ENCODE measurements at regions not wholly inside any gene's neighbourhood (a gene's known extent, or its start where the extent isn't known, plus 50 kb on each side); places are given as distances from the start of the nearest gene placed in this dataset.

DNA sequence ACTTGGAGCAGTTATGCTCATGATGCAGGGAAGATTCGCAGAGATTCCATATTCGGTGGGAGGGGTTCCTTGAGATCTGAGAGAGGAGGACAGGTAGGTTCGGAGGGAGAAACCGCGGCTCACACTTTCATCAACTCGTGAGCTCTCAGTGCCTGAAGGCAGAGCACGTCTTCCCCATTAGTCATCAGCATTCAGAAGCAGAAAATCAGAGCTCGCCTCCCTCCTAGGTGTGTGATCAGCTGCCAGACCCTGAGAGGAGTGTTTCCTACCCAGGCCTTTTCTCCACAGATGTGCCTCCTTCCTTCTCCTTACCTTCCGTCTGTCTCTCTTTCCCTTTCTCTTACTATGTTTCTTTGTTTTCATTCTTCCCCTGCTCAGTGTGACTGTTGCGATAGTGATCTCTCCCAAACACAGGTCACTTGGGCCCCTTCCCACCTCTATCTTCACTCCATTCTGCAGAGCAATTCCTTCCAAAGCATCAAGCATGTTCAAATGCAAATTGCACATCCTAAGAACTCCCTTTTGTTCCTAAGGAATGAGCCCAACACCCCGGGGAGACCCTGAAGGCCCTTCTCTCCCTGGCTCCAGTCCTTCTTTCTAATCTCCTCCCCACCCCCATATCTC lies 389.5 kb downstream of the UQCRFS1 start:
- H3K4me3 ChIP-seq (replicated peaks; ENCODE audit: insufficient read depth, low read length): no peak overlapping the region
- DNase-seq (ENCODE audit: low read depth in 1 of 2, low spot score in 1 of 2): no peak
- H3K27me3 ChIP-seq (ENCODE audit: insufficient read depth, poor library complexity, severe bottlenecking): no peaks in the 10 kb centered on the region
- TF ChIP-seq GABPA (IDR thresholded peaks at IDR 0.05; ENCODE audit: low read depth) (no peak), SPI1 (IDR thresholded peaks at IDR 0.05; ENCODE audit: borderline replicate concordance, low read depth) (no peak), POLR2AphosphoS5 (IDR thresholded peaks at IDR 0.05; ENCODE audit: low read depth) (no peak)
- TF ChIP-seq, protein P1, sequence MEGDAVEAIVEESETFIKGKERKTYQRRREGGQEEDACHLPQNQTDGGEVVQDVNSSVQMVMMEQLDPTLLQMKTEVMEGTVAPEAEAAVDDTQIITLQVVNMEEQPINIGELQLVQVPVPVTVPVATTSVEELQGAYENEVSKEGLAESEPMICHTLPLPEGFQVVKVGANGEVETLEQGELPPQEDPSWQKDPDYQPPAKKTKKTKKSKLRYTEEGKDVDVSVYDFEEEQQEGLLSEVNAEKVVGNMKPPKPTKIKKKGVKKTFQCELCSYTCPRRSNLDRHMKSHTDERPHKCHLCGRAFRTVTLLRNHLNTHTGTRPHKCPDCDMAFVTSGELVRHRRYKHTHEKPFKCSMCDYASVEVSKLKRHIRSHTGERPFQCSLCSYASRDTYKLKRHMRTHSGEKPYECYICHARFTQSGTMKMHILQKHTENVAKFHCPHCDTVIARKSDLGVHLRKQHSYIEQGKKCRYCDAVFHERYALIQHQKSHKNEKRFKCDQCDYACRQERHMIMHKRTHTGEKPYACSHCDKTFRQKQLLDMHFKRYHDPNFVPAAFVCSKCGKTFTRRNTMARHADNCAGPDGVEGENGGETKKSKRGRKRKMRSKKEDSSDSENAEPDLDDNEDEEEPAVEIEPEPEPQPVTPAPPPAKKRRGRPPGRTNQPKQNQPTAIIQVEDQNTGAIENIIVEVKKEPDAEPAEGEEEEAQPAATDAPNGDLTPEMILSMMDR (IDR thresholded peaks at IDR 0.05; ENCODE audit: insufficient read depth, low read length): no peak
- H3K27ac ChIP-seq (replicated peaks): no peak overlapping the region

DNA sequence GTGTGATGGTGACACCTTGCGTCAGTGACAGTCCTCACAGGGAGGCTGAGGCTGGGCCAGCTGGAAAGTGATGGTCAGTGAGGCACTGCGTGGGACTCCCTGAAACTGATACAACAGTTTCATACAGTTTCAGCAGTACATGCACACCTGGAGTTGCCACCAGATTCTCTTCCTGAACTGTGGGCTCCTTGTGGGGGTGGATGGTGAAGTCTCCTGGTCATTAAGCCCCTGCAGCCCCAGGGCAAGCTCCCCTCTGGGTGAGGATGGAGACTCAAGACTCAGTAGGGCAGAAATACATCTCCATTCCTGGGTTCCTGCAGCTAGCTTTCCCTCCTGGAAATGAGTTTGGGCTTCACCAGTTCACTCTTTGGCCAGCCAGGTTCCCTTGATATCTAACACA lies 392.7 kb downstream of the UQCRFS1 start:
- Histone ChIP-seq H3K4me3 (replicated peaks; ENCODE audit: insufficient read depth, low read length) (no peak overlapping the region), H3K27me3 (ENCODE audit: insufficient read depth, poor library complexity, severe bottlenecking) (no peaks in the 10 kb centered on the region), H3K27ac (replicated peaks) (no peak overlapping the region)
- DNase-seq (ENCODE audit: low read depth in 1 of 2, low spot score in 1 of 2): no peak
- TF ChIP-seq GABPA (IDR thresholded peaks at IDR 0.05; ENCODE audit: low read depth): no peak
- TF ChIP-seq, protein P2, sequence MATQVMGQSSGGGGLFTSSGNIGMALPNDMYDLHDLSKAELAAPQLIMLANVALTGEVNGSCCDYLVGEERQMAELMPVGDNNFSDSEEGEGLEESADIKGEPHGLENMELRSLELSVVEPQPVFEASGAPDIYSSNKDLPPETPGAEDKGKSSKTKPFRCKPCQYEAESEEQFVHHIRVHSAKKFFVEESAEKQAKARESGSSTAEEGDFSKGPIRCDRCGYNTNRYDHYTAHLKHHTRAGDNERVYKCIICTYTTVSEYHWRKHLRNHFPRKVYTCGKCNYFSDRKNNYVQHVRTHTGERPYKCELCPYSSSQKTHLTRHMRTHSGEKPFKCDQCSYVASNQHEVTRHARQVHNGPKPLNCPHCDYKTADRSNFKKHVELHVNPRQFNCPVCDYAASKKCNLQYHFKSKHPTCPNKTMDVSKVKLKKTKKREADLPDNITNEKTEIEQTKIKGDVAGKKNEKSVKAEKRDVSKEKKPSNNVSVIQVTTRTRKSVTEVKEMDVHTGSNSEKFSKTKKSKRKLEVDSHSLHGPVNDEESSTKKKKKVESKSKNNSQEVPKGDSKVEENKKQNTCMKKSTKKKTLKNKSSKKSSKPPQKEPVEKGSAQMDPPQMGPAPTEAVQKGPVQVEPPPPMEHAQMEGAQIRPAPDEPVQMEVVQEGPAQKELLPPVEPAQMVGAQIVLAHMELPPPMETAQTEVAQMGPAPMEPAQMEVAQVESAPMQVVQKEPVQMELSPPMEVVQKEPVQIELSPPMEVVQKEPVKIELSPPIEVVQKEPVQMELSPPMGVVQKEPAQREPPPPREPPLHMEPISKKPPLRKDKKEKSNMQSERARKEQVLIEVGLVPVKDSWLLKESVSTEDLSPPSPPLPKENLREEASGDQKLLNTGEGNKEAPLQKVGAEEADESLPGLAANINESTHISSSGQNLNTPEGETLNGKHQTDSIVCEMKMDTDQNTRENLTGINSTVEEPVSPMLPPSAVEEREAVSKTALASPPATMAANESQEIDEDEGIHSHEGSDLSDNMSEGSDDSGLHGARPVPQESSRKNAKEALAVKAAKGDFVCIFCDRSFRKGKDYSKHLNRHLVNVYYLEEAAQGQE (IDR thresholded peaks at IDR 0.05; ENCODE audit: insufficient replicate concordance, low read depth): no peak
- TF ChIP-seq SPI1 (IDR thresholded peaks at IDR 0.05; ENCODE audit: borderline replicate concordance, low read depth): no peak
- no peak for TF ChIP-seq POLR2AphosphoS5 (IDR thresholded peaks at IDR 0.05; ENCODE audit: low read depth)
- TF ChIP-seq, protein P1 (IDR thresholded peaks at IDR 0.05; ENCODE audit: insufficient read depth, low read length): no peak

DNA sequence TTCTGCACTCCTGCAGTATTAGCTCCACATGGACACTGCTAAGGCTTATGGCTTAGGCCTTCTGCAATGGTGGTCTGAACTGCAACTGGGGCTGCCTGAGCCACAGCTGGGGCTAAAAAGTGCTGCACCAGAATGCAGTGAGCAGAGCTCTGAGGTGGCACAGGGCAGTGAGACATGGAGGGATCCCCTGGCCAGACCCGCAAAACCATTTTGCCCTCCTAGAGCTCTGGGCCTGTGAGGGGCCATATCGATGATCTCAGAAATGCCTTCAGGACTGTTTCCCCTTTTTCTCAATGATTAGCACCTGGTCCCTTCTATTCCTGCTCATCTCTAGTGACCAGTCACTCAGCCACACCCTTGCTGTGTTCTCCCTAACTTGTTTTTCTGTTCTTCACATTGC lies 397.7 kb downstream of the UQCRFS1 start:
- DNase-seq (ENCODE audit: low read depth in 1 of 2, low spot score in 1 of 2): no peak
- no peaks in the 10 kb centered on the region for H3K27me3 ChIP-seq (ENCODE audit: insufficient read depth, poor library complexity, severe bottlenecking)
- H3K27ac ChIP-seq (replicated peaks): no peak overlapping the region
- TF ChIP-seq, protein P2 (IDR thresholded peaks at IDR 0.05; ENCODE audit: insufficient replicate concordance, low read depth): no peak
- TF ChIP-seq SPI1 (IDR thresholded peaks at IDR 0.05; ENCODE audit: borderline replicate concordance, low read depth) (no peak), POLR2AphosphoS5 (IDR thresholded peaks at IDR 0.05; ENCODE audit: low read depth) (no peak), GABPA (IDR thresholded peaks at IDR 0.05; ENCODE audit: low read depth) (no peak)
- TF ChIP-seq, protein P1 (IDR thresholded peaks at IDR 0.05; ENCODE audit: insufficient read depth, low read length): no peak
- no peak overlapping the region for H3K4me3 ChIP-seq (replicated peaks; ENCODE audit: insufficient read depth, low read length)

DNA sequence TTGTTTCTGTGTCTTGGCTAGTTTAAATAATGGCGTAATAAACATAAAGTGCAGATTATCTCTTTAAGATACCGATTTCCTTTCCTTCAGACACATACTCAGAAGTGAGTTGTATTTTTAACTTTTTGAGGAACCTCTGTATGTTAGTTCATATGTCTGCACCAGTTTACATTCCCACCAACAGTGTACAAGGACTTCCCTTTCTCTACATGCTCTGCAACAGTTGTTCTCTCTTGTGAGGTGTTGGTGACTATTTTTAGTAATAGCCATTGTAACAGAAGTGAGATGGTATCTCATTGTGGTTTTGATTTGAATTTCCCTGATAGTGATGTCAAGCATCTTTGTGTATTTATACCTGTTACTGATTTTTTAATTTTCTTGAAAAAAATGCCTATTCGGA lies 418.6 kb downstream of the UQCRFS1 start:
- Histone ChIP-seq H3K27me3 (ENCODE audit: insufficient read depth, poor library complexity, severe bottlenecking) (no peaks in the 10 kb centered on the region), H3K4me3 (replicated peaks; ENCODE audit: insufficient read depth, low read length) (no peak overlapping the region), H3K27ac (replicated peaks) (no peak overlapping the region; the same call in 1 of the 2 replicates)
- TF ChIP-seq, protein P2 (IDR thresholded peaks at IDR 0.05; ENCODE audit: insufficient replicate concordance, low read depth): no peak
- TF ChIP-seq, protein P1 (IDR thresholded peaks at IDR 0.05; ENCODE audit: insufficient read depth, low read length): no peak
- TF ChIP-seq GABPA (IDR thresholded peaks at IDR 0.05; ENCODE audit: low read depth) (no peak), POLR2AphosphoS5 (IDR thresholded peaks at IDR 0.05; ENCODE audit: low read depth) (no peak), SPI1 (IDR thresholded peaks at IDR 0.05; ENCODE audit: borderline replicate concordance, low read depth) (peak; percentile 77)
- peak in 1 of 2 experiments; percentile 20 for DNase-seq (ENCODE audit: low read depth in 1 of 2, low spot score in 1 of 2)
